SHP77 (cell line): ENCODE measurements at regions not wholly inside any gene's neighbourhood (a gene's known extent, or its start where the extent isn't known, plus 50 kb on each side); places are given as distances from the start of the nearest gene placed in this dataset.
A peak's percentile ranks its signal among the peaks of the same experiment; 100 is the strongest.
"Not testable (repeated sequence)": the region's sequence is repeated elsewhere in the genome, so short reads cannot be mapped to it uniquely, and the experiment has no call there.

Source experiments
- DNase-seq, 2 experiments: peaks; one replicate each; lab custom pipeline; 2025; lab: John Stamatoyannopoulos, UW

- DNase-seq, result not testable (repeated sequence)
Observed at GRCh38 chr7:5121256-5121655, 68.8 kb upstream of the WIPI2 start.

GRCh38 chr7:5131238-5131637 lies 58.8 kb upstream of the WIPI2 start:
- DNase-seq, result not testable (repeated sequence)

GRCh38 chr7:5132539-5132938 lies 57.5 kb upstream of the WIPI2 start:
- DNase-seq, result no peak

- peak; percentile 58 to 76 for DNase-seq
Observed at GRCh38 chr7:5139998-5140397, 50.0 kb upstream of the WIPI2 start.
